ENCODE measurements at regions not wholly inside any gene's neighbourhood (a gene's known extent, or its start where the extent isn't known, plus 50 kb on each side); places are given as distances from the start of the nearest gene placed in this dataset.

- TF ChIP-seq CTCF (conservative IDR thresholded peaks at IDR 0.05; ENCODE audit: low read depth, low read length) (no peak), EZH2 (IDR thresholded peaks at IDR 0.05; ENCODE audit: borderline replicate concordance, low read depth, low read length, poor library complexity, severe bottlenecking) (no peak)
Measured at GRCh38 chr6:81308577-81309279, 443.8 kb downstream of the TENT5A start.
